ENCODE measurements at regions not wholly inside any gene's neighbourhood (a gene's known extent, or its start where the extent isn't known, plus 50 kb on each side); places are given as distances from the start of the nearest gene placed in this dataset.

DNA sequence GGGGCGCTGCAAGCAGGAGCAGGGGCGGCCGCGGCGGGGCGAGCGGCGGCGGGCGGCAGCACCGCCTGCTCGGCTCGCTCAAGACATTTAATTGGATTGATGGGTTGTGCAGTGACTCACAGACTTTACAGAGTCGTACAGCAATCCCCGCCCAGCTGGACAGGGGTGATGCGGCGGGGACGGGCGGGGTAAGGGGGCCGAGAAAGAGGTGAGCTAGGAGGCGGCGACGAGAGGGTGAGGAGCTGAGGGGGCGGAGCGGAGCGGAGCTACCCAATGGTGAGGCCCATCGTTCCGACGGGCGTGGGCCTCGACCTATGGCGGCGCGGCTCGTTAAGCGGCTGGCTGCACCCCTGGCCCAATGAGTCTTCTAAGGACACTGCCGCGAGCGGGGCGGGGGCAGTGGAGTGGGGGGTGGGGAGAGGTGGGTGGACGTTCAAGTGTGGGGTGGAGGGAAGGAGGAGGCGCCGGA, 97.1 kb upstream of the SERTAD2 start (continued):
- TF ChIP-seq, protein P1, sequence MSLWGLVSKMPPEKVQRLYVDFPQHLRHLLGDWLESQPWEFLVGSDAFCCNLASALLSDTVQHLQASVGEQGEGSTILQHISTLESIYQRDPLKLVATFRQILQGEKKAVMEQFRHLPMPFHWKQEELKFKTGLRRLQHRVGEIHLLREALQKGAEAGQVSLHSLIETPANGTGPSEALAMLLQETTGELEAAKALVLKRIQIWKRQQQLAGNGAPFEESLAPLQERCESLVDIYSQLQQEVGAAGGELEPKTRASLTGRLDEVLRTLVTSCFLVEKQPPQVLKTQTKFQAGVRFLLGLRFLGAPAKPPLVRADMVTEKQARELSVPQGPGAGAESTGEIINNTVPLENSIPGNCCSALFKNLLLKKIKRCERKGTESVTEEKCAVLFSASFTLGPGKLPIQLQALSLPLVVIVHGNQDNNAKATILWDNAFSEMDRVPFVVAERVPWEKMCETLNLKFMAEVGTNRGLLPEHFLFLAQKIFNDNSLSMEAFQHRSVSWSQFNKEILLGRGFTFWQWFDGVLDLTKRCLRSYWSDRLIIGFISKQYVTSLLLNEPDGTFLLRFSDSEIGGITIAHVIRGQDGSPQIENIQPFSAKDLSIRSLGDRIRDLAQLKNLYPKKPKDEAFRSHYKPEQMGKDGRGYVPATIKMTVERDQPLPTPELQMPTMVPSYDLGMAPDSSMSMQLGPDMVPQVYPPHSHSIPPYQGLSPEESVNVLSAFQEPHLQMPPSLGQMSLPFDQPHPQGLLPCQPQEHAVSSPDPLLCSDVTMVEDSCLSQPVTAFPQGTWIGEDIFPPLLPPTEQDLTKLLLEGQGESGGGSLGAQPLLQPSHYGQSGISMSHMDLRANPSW (CRISPR knock-in tag; IDR thresholded peaks at IDR 0.05; ENCODE audit: borderline replicate concordance) = no peak
- TF ChIP-seq ZKSCAN1 (IDR thresholded peaks at IDR 0.05; ENCODE audit: low read length) (no peak), ZSCAN25 (CRISPR knock-in tag; IDR thresholded peaks at IDR 0.05) (peak; percentile 98), CHCHD3 (CRISPR knock-in tag; IDR thresholded peaks at IDR 0.05) (no peak), TBX2 (CRISPR knock-in tag; IDR thresholded peaks at IDR 0.05; ENCODE audit: borderline replicate concordance) (no peak; the same call in 1 of the 2 replicates), THYN1 (CRISPR knock-in tag; IDR thresholded peaks at IDR 0.05; ENCODE audit: borderline replicate concordance, low read depth) (no peak), ZNF557 (CRISPR knock-in tag; IDR thresholded peaks at IDR 0.05) (no peak), FOXA1 (IDR thresholded peaks at IDR 0.05) (no peak), FOXA1 (CRISPR knock-in tag; IDR thresholded peaks at IDR 0.05) (no peak), ZNF326 (CRISPR knock-in tag; IDR thresholded peaks at IDR 0.05; ENCODE audit: borderline replicate concordance) (no peak), ATM (IDR thresholded peaks at IDR 0.05; ENCODE audit: borderline replicate concordance) (no peak), FOXK1 (CRISPR knock-in tag; IDR thresholded peaks at IDR 0.05; ENCODE audit: borderline replicate concordance, low read depth) (peak; percentile 27; the same call in 1 of the 2 replicates), SRSF4 (IDR thresholded peaks at IDR 0.05; ENCODE audit: low read depth, low read length, poor library complexity, severe bottlenecking) (no peak), ELF1 (CRISPR knock-in tag; IDR thresholded peaks at IDR 0.05) (no peak)
- TF ChIP-seq, protein P2, sequence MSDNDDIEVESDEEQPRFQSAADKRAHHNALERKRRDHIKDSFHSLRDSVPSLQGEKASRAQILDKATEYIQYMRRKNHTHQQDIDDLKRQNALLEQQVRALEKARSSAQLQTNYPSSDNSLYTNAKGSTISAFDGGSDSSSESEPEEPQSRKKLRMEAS (IDR thresholded peaks at IDR 0.05) = no peak; the same call in 1 of the 2 replicates
- TF ChIP-seq, protein P3, sequence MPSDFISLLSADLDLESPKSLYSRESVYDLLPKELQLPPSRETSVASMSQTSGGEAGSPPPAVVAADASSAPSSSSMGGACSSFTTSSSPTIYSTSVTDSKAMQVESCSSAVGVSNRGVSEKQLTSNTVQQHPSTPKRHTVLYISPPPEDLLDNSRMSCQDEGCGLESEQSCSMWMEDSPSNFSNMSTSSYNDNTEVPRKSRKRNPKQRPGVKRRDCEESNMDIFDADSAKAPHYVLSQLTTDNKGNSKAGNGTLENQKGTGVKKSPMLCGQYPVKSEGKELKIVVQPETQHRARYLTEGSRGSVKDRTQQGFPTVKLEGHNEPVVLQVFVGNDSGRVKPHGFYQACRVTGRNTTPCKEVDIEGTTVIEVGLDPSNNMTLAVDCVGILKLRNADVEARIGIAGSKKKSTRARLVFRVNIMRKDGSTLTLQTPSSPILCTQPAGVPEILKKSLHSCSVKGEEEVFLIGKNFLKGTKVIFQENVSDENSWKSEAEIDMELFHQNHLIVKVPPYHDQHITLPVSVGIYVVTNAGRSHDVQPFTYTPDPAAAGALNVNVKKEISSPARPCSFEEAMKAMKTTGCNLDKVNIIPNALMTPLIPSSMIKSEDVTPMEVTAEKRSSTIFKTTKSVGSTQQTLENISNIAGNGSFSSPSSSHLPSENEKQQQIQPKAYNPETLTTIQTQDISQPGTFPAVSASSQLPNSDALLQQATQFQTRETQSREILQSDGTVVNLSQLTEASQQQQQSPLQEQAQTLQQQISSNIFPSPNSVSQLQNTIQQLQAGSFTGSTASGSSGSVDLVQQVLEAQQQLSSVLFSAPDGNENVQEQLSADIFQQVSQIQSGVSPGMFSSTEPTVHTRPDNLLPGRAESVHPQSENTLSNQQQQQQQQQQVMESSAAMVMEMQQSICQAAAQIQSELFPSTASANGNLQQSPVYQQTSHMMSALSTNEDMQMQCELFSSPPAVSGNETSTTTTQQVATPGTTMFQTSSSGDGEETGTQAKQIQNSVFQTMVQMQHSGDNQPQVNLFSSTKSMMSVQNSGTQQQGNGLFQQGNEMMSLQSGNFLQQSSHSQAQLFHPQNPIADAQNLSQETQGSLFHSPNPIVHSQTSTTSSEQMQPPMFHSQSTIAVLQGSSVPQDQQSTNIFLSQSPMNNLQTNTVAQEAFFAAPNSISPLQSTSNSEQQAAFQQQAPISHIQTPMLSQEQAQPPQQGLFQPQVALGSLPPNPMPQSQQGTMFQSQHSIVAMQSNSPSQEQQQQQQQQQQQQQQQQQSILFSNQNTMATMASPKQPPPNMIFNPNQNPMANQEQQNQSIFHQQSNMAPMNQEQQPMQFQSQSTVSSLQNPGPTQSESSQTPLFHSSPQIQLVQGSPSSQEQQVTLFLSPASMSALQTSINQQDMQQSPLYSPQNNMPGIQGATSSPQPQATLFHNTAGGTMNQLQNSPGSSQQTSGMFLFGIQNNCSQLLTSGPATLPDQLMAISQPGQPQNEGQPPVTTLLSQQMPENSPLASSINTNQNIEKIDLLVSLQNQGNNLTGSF (CRISPR knock-in tag; IDR thresholded peaks at IDR 0.05) = no peak
- TF ChIP-seq, protein P4, sequence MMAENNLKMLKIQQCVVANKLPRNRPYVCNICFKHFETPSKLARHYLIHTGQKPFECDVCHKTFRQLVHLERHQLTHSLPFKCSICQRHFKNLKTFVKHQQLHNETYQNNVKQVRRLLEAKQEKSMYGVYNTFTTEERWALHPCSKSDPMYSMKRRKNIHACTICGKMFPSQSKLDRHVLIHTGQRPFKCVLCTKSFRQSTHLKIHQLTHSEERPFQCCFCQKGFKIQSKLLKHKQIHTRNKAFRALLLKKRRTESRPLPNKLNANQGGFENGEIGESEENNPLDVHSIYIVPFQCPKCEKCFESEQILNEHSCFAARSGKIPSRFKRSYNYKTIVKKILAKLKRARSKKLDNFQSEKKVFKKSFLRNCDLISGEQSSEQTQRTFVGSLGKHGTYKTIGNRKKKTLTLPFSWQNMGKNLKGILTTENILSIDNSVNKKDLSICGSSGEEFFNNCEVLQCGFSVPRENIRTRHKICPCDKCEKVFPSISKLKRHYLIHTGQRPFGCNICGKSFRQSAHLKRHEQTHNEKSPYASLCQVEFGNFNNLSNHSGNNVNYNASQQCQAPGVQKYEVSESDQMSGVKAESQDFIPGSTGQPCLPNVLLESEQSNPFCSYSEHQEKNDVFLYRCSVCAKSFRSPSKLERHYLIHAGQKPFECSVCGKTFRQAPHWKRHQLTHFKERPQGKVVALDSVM (CRISPR knock-in tag; IDR thresholded peaks at IDR 0.05) = no peak
- TF ChIP-seq, protein P5, sequence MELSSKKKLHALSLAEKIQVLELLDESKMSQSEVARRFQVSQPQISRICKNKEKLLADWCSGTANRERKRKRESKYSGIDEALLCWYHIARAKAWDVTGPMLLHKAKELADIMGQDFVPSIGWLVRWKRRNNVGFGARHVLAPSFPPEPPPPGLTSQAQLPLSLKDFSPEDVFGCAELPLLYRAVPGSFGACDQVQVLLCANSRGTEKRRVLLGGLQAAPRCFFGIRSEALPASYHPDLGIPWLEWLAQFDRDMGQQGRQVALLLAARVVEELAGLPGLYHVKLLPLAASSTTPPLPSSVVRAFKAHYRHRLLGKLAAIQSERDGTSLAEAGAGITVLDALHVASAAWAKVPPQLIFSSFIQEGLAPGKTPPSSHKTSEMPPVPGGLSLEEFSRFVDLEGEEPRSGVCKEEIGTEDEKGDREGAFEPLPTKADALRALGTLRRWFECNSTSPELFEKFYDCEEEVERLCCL (CRISPR knock-in tag; IDR thresholded peaks at IDR 0.05; ENCODE audit: borderline replicate concordance) = no peak

Data from HepG2 (cell line).